ENCODE measurements at regions not wholly inside any gene's neighbourhood (a gene's known extent, or its start where the extent isn't known, plus 50 kb on each side); places are given as distances from the start of the nearest gene placed in this dataset.
A peak's percentile ranks its signal among the peaks of the same experiment; 100 is the strongest.
"Not testable (repeated sequence)": the region's sequence is repeated elsewhere in the genome, so short reads cannot be mapped to it uniquely, and the experiment has no call there.

GRCh38 chrX:45447331-45447730 is 246.7 kb upstream of the DIPK2B start:
- DNase-seq: no peak
- intact Hi-C loops (cut with DNase I): no loop called here

DNA sequence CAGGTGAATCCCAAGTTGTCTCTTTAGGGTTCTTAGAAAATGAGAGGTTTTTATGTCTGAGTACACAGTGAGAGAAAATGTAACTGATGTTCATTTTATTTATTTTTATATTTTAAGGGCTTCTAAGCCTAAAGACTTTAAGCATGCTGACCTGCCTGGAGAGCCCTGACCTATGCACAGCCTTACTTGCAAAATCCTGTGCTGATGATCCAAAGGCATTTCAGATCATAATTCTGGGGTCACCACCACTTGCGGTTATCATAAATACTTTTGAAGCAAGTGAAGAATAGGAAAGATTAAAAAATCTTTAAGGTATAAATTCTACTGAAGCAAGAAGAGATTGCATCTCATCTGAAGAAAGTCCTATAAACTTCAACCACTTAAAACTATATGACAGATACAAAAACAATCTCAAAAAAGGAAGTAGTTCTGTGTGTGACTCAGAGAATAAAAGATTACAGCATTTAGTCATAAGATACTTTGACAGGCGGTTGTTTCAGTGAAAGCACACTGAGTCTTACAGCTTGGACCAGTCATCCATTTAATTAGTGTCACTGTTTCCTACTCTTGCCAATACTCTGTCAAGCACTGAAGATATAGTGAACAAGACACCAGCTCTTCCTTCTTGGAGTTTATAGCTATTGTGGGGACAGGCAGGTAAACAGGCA is 245.2 kb upstream of the DIPK2B start:
- peak in 1 of 42 donors; percentile 35 for DNase-seq
- intact Hi-C loops (cut with DNase I): no loop called here

DNA sequence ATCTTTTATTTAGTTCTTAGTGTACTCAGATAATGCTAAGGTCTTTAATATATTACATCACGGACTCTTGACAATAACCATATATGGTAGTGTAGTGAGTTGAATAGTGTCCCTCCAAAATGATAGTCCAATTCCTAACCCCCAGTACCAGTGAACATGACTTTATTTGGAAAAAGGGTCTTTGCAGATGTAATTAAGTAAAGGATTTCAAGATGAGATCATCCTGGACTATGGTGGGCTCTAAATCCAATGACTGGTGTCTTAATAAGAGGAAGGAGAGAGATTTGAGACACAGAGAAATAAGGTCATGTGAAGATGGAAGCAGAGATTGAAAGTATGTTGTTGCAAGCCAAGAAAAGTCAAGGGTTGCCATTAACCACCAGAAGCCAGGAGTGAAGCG is 236.5 kb upstream of the DIPK2B start:
- no peak for DNase-seq
- intact Hi-C loops (cut with DNase I): no loop called here

DNA sequence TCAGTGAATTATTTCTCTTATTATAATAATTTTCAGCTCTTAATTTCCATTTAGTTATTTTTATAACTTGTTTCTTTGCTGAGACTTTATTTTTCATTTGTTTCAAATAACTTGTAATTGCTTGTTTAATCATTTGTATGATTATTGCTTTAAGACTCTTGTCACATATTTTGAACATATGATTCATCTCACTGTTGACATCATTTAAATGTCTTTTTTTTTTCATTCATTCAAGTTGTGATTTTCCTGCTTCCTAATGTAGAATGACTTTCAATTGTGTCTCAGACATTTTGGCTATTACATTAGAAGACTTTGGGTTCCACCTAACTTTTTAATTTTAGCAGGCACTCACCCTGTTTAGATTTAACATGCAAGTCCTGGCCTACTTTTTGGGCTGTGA is 234.8 kb upstream of the DIPK2B start:
- intact Hi-C loops (cut with DNase I): no loop called here

GRCh38 chrX:45434231-45434630 is 233.6 kb upstream of the DIPK2B start:
- no peak for DNase-seq
- intact Hi-C loops (cut with DNase I): no loop called here

More for the DNA sequence above, 234.8 kb upstream of the DIPK2B start:
- no peak for DNase-seq

GRCh38 chrX:45428831-45429230 is 228.2 kb upstream of the DIPK2B start:
- intact Hi-C loops (cut with DNase I): no loop called here
- DNase-seq: no peak

DNA sequence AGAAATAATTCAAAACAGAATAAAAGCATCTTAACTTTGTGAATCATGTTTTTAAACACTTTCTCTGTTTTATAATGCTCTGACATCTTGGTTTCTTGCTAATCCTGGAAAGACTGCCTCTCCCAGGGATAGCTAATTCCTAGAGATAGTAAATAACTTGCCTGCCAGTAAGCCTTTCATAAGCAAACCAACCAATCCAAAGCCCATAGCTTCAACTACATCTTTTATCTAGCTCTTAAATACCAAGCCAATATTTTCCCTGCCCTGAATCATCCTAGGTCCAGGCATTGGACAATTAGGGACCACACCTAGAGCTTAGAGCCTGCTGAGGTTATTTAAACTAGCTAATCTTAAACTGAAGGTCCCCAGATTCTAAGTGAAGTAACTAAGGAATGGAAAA is 223.7 kb upstream of the DIPK2B start:
- intact Hi-C loops (cut with DNase I): no loop called here
- no peak for DNase-seq

- intact Hi-C loops (cut with DNase I): no loop called here
- no peak for DNase-seq
These were observed 221.7 kb upstream of the DIPK2B start for GRCh38 chrX:45422216-45422925.

- intact Hi-C loops (cut with DNase I): no loop called here
- DNase-seq: no peak
These were observed 221.1 kb upstream of the DIPK2B start for GRCh38 chrX:45421806-45422205.

DNA sequence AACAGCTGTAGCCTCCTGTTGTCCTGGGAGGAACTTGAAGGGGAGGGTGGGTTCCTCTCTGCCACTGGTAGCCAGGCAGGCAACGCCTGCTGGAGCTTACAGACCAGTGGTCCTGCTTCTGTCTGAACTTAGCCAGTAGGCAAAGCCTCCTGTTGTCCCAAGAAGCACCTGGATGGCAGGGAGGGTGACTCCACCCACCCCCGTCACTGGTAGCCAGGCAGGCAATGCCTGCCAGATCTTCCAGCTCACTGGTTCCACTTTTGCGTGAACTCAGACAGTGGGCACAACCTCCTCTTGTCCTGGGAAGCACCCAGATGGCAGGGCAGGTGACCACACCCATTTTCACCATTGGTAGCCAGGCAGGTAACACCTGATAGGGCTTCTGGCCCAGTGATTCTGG is 203.5 kb upstream of the DIPK2B start:
- intact Hi-C loops (cut with DNase I): no loop called here
- no peak for DNase-seq

DNA sequence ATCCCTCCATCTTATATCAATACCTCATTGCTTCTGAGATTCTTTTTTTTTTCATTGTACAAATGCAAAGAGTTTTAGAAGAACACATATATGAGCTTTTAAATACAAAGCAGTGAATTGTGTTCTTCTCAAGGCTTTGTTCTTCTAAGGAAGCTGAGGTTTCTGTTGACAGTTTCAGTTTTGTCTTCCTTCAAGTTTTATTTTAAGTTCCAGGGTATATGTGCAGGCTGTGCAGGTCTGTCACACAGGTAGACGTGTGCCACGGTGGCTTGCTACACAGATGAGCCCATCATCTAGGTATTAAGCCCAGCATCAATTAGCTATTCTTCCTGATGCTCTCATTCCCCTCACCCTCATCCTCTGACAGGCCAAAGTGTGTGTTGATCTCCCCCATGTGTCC is 201.2 kb upstream of the DIPK2B start:
- DNase-seq: no peak
- intact Hi-C loops (cut with DNase I): no loop called here

DNA sequence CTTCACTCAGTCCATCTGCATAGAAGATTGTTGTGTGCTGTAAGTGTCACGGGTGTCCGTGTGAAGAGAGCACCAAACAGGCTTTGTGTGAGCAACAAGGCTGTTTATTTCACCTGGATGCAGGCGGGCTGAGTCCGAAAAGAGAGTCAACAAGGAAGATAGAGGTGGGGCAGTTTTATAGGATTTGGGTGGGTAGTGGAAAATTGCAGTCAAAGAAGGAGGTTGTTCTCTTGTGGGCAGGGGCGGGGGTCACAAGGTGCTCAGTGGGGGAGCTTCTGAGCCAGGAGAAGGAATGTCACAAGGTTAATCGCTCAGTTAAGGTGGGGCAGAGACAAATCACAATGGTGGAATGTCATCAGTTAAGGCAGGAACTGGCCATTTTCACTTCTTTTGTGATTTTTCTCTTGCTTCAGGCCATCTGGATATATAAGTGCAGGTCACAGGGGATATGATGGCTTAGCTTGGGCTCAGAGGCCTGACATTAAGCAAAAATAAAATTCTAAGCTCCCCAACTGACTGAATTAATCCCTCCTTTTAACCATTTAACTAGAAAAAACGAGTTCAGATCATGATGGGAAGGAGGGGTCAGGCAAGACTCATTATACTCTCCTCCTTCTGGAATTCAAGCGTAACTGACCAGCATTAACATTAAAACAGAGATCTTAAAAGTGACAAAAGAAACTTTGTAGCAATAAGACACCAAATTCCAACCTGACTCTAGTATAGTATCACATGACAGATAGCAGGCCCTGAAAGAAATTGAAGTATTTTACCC is 200.5 kb upstream of the DIPK2B start:
- intact Hi-C loops (cut with DNase I); DNase-seq: not testable (repeated sequence)

DNA sequence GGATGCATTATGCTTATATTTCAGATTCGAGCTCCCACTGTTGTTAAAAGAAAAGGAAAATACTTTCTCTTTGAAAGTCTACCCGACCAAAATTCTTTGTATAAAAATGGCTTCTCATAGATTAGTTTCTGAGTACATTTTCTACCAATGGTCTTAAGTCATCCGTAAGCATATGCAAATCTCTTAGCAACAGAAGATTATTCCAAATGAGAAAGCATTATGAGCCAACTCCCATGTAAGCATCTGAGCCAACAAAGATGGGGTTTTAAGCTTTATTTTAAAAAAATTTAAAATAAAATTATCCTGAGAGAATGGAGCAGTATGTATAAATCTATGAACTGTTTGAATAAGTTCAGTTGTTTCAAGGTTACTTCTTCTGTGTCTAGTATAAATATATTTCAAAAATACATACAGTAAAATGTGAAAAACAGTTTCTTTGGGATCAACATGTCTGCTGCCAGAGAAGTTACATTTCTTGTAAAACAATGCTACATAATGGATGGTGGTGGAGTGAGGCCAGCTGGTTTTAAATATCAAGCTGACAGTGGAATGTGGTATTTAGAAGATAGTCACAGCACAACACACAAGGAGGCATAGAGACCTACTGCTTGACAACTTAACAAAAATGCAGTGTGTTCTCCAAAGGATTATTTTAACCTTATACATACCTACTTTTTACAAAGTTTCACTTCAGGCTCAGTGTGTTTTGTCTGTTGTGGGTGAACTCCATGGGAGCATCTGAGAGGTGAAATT is 199.5 kb upstream of the DIPK2B start:
- no peak for DNase-seq

DNA sequence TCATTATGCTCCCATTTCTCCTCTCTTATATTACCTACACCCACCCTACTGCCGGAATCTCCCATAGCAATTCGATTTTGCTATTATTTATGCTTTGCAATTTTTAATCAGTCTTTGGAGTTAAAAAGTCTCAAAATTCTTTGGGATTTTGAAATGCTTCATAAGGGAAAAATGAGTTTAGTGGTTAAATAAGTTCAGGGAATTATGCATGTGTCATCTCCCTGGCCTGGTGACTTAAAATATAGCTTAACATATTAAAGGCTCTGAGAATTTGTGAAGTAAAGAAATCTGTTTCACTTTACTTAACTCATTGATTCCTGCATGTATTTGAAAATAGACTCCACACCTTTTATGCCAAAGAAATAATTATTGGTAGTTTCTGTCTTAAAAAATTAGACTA is 185.1 kb upstream of the DIPK2B start:
- intact Hi-C loops (cut with DNase I): no loop called here
- no peak for DNase-seq

More for the DNA sequence above, 199.5 kb upstream of the DIPK2B start:
- intact Hi-C loops (cut with DNase I): no loop called here

GRCh38 chrX:45381841-45382240 is 181.2 kb upstream of the DIPK2B start:
- no peak for DNase-seq
- intact Hi-C loops (cut with DNase I): no loop called here

GRCh38 chrX:45381366-45381765 is 180.7 kb upstream of the DIPK2B start:
- no peak for DNase-seq
- intact Hi-C loops (cut with DNase I): no loop called here

GRCh38 chrX:45379236-45379635 is 178.6 kb upstream of the DIPK2B start:
- DNase-seq: no peak
- intact Hi-C loops (cut with DNase I): no loop called here

DNA sequence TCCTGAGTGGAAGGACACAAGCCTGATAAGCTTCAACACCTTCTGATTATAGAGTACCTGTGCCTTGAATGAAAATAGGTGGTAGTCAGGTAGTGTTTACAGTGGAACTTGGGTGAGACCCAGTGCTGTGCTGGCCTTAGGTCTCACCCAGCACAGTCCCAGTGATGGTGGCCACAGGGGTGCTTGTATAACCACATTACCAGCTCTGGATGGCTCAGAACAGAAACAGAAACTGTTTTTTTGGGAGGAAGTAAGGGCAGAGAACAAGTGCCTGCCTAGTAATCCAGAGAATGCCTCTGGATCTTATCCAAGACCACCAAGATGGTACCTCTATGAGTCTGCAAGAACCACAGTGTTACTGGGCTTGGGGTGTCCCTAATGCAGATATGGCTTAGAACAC is 171.5 kb upstream of the DIPK2B start:
- intact Hi-C loops (cut with DNase I): no loop called here
- no peak for DNase-seq

- intact Hi-C loops (cut with DNase I): no loop called here
- no peak for DNase-seq
These were observed 168.0 kb upstream of the DIPK2B start for GRCh38 chrX:45368705-45369104.

DNA sequence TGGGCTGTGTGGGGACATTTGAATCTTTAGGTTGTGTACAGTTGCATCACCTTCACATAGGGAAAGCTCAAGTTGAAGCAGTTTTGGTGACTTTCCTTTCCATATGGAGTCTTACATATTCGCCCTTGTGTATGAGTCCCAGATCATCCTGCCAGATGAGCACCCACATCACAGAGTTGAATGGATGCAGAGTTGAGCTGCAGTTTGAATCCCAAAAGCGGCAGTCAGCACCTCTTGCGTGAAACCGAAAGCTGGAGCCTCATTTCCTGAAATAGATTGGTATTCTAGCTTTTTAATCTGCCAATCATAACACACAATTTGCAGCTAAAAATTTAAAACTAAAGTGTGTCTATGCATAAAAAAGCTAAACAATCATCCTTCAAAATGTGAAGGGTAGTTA is 162.9 kb upstream of the DIPK2B start:
- no peak for DNase-seq
- intact Hi-C loops (cut with DNase I): no loop called here

Measured in head of caudate nucleus (tissue), 42 donors.